NCI-H748 treated with DMSO at 0.1 percent for 48 hours (cell line): ENCODE measurements at regions not wholly inside any gene's neighbourhood (a gene's known extent, or its start where the extent isn't known, plus 50 kb on each side); places are given as distances from the start of the nearest gene placed in this dataset.
"Not testable (repeated sequence)": the region's sequence is repeated elsewhere in the genome, so short reads cannot be mapped to it uniquely, and the experiment has no call there.

Experiments used
- DNase-seq: peaks from one replicate; lab custom pipeline; 2025; lab: John Stamatoyannopoulos, UW

- no peak for DNase-seq
These were observed 127.3 kb downstream of the ZNF608 start for GRCh38 chr5:124619121-124619520.

GRCh38 chr5:124617787-124618186 is 128.7 kb downstream of the ZNF608 start:
- DNase-seq = no peak

- DNase-seq = no peak
These were observed 131.5 kb downstream of the ZNF608 start for GRCh38 chr5:124614836-124615385.

- DNase-seq = no peak
These were observed 132.3 kb downstream of the ZNF608 start for GRCh38 chr5:124614105-124614504.

- no peak for DNase-seq
These were observed 133.0 kb downstream of the ZNF608 start for GRCh38 chr5:124613273-124613953.

- no peak for DNase-seq
These were observed 134.4 kb downstream of the ZNF608 start for GRCh38 chr5:124612023-124612422.

GRCh38 chr5:124611262-124611661 is 135.2 kb downstream of the ZNF608 start:
- DNase-seq = not testable (repeated sequence)

GRCh38 chr5:124609685-124610084 is 136.8 kb downstream of the ZNF608 start:
- DNase-seq = not testable (repeated sequence)

GRCh38 chr5:124606543-124606942 is 139.9 kb downstream of the ZNF608 start:
- no peak for DNase-seq

- no peak for DNase-seq
These were observed 140.3 kb downstream of the ZNF608 start for GRCh38 chr5:124606093-124606492.

- DNase-seq = no peak
These were observed 140.9 kb downstream of the ZNF608 start for GRCh38 chr5:124605541-124605940.

GRCh38 chr5:124604419-124604818 is 142.0 kb downstream of the ZNF608 start:
- no peak for DNase-seq

- no peak for DNase-seq
These were observed 143.4 kb downstream of the ZNF608 start for GRCh38 chr5:124602925-124603650.

GRCh38 chr5:124599028-124599973 is 147.1 kb downstream of the ZNF608 start:
- peak; percentile 93 for DNase-seq

- DNase-seq = no peak
These were observed 149.6 kb downstream of the ZNF608 start for GRCh38 chr5:124596595-124597421.

- DNase-seq = no peak
These were observed 152.5 kb downstream of the ZNF608 start for GRCh38 chr5:124593952-124594351.

- DNase-seq = no peak
These were observed 153.5 kb downstream of the ZNF608 start for GRCh38 chr5:124592891-124593290.

GRCh38 chr5:124591583-124591982 is 154.9 kb downstream of the ZNF608 start:
- no peak for DNase-seq

- DNase-seq = no peak
These were observed 155.8 kb downstream of the ZNF608 start for GRCh38 chr5:124590686-124591085.

- DNase-seq = no peak
These were observed 159.2 kb downstream of the ZNF608 start for GRCh38 chr5:124587280-124587679.

GRCh38 chr5:124584991-124585715 is 161.3 kb downstream of the ZNF608 start:
- no peak for DNase-seq
